HG02610 (cell line): ENCODE measurements at regions not wholly inside any gene's neighbourhood (a gene's known extent, or its start where the extent isn't known, plus 50 kb on each side); places are given as distances from the start of the nearest gene placed in this dataset.

ENCODE experiments used
- ATAC-seq: cut with Tn5 transposase; IDR thresholded peaks from one replicate; pipeline ENCODE4 v1.9.1; 2021; ENCODE audit warnings: mild to moderate bottlenecking, moderate library complexity; ENCODE audit not compliant: unreplicated experiment

DNA sequence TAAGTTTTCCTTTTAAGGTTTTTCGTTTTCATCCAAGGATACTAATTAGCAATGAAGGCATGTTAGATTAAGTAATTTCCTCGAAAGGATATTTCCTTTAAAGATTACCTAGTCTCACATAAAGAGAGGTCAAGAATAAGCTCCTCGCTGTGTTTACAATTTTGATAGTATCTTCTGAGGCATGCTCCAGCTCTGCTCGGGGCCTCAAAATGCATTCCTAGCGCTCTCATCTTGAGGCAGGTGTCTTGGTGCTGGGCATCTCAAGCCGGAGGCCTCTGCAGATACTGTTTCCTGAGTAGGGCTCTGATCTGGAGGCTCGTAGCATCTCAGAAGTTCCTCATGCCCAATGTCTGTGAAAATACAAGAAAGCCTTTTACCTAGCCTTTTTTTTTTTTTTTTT, 128.6 kb upstream of the SNX19 start:
- no peak for ATAC-seq

DNA sequence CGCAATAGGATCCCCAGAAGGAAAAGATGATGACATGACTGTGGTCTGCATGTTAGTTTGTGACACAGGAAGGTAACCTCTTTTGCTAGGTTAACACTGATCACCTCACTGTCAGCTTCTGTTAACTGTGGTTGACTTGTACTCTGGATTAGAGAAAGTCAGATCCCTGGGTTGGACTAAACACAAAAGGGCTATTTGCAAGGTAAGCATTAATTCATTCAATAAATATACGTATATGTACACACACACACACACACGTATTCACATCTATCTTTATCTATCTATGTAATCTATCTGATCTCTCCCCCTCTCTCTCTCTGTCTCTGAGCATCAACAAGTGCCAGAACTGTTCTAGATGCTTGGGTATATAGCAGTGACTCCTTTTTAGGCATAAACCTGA, 136.1 kb upstream of the SNX19 start:
- no peak for ATAC-seq

DNA sequence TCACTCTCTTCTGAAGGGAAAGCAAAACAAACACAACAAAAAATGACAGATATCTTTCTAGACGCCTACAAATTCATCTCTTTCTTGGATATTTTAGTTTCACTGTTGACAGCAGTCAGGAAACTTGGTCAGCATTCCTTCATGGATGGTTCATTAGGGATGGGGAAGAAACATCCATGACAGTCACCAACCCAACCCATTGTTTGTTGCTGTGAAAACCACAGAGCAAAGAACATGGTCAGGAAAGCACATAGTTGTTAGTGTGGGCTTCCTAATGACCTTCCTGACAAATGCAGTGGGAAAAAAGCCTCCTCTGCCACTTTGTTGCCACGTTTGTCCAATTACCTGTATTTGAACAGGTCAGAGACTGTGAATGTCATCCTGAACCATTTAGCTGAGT, 139.8 kb upstream of the SNX19 start:
- no peak for ATAC-seq

DNA sequence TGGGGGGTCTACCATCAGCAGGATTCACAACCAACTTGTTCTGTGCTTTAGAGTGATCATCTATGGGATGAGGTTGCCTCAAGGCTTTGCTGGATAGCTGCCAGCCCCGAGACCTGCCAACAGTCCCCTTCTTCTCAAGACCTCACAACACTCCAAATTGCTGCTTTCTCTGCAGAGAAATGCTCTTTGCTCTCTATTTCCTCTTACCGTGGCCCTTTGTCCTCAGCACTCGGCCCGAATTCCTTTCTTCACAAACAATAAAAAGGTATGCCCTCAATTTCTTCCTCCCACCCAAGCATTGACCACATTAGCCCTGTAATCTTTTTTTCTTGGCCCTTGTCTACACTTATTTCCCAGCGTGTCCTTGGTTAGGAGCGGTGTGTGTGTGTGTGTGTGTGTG, 147.4 kb upstream of the SNX19 start:
- no peak for ATAC-seq

DNA sequence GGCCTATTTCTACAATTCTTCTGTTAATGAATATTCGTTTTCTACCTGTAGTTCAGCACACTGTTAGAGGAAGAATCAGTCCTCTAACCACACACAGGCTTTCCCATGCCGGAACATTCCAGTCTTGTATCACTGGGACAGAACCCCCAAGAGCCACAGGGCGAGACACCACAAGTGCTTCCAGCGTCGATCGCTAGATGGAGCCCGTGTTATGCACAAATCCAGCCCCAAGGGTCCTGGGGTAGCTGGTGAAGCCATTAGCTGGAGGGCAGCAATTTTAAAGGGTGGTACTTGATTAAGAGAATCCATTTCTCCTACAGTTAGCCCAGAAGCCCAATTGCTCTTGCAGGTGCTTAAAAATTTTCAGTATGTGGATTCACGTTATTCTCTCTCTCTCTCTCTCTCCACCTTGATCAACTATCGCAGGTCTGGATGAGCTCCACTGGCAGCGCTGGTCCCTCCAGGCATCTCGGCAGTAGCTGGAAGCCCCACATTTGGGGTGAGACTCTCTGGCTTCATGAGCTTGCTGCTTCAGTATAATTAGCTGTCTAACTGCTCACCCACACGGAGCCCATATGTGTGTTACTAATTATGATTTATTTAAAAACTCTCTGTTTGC, 148.2 kb upstream of the SNX19 start:
- ATAC-seq, result peak; percentile 75

DNA sequence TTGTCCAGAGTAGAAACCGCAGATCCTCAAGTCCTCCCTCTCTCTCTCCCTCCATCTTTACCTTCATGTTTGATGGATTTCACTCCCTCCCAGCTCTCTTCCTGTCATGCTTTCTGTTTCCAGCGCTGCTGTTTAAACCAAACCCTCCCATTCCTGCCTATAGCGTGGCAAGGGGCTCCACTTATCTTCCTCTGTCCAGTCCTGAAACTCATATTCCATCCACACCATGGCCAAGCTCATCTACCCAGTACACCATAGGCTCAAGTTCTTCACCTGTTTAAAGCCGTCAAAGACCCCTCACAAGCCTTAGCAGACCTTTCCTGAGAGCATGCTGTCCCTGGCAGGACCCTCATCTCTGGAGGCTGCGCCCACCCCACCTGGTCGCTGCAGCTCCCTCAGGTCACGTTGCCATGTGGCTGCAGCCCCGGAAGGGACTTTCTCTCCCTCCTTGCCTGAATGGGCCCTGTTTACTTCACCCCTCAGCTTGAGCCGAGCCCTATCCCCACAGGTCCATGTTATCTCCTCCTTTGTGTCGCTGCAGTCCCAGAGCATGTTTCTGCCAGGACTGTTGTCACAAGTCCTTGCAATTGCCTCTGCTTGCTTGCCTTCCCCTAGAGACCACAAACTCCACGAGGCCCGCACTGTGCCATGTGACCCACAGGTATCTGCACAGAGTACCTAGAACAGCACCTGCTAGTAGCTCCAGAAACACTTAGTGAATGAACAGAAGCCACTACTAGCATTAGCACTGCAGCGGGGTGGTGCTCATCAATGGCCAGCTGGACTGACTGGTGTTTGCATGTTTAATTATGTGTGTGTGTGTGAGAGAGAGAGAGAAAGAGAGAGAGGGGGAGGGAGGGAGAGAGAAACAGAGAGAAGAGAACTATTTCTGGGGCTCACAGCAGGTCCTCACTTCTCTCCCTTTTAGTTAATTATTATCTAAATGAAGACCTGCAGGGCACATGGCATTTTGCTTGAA, 149.4 kb upstream of the SNX19 start:
- no peak for ATAC-seq

DNA sequence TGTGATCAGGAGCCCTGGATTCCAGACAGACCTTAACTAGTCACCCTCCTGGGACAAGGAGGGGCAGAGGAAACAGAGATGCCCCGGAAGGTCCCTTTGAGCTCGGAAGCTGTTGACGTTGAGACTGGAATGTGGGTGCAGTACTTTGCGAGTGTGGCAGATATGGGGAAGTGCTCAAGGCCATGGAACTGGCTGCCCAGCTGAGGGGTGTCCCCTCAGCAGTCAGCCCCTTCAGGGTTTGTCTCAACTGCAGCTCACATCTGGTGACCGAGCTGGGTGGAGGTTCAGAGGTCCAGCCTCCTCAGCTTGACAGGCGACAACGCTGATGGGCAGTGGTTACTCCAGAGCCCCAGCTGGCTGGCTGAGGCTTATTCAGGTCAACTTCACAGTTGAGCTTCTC, 150.3 kb upstream of the SNX19 start:
- ATAC-seq, result no peak

DNA sequence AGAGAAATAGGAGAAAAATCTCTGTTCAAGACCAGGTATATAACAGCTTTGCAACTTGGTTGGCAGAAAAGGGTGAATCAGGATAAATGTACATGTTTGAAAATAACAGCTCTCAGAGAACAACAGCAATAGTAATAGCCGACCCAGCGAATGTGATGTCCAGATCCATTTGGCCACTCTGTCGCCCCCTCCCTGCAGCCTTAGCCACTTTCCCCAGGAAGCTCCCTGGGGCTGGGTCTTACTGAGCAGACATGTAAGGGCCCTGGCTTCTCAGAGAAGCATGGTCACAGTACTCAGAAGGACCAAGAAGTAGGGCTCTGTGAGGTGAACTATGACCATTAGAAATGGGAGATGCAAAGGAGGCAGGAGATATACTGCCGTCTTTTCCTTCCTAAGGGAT, 154.1 kb upstream of the SNX19 start:
- ATAC-seq, result no peak

DNA sequence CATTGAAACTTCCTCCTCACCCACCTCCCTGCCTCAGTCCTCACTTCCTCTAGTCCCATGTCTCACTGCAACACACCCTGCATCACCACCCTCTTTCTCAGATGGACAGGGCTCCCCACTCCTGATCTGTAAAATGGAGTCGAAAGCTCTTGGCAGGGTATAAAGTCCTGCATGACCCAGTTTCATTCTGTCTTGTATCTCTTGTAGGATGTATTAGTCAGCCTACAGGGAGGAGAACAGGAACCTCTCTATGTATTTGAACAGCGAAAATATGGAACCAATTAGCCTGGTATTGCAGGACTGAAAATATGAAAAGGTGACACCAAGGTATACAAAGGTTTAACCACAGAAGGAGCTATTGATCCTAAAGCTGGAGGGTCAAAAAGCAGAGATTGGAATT, 156.9 kb upstream of the SNX19 start:
- ATAC-seq, result no peak

DNA sequence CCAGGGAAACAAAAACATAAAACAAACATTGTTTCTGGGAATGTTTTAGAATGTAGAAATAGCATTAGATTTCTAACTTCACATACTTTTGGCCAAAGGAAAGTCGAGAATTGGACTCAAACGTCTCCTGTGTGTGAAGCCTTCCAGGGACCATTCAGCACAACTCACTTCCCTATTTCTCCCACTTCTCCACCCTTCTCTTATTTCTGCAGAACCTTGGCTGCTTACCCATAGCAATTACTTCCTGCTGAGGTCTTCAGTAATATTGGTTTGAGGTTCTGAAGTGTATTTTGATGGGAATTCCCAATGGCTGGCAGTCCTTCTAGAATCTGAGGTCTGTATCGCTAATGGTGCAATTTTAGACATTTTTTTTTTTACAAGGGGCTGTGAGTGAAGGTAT, 158.3 kb upstream of the SNX19 start:
- ATAC-seq, result no peak

DNA sequence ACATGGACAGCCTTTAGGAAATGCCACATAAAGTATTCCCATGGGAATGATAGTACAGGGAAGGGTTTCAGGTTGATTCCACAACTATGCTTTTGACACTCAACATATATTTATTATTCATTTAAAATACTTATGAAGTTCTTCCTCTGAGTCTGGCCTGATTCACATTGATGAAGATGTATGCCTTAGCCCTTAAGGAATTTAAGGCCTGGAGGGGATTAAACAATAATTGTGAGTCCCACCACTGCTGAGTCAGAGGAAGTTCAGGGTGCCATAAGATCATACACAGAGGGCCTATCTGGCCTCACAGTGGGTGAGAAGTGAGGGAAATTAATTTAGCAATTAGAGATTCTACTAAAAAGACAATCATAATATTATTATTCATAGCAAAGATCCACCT, 161.1 kb upstream of the SNX19 start:
- ATAC-seq, result no peak

DNA sequence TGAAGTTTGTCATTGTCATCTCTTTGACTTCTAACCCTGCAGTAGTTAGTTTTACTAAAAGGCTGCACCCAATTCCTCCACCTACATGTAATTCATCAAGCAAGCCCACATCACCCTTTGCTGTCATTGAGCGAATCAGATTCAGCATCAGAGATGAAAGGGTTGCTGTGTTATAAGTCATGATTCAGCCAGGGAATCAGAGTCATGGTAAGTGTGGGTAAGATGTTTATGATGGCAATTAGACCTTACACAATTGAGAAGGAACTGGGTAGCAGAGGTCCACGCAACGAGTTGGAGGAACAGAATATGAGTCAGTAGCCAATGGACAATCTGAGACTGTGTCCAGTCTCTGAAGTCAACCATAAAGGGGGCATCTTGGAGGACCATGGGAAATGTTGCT, 162.8 kb upstream of the SNX19 start:
- no peak for ATAC-seq

DNA sequence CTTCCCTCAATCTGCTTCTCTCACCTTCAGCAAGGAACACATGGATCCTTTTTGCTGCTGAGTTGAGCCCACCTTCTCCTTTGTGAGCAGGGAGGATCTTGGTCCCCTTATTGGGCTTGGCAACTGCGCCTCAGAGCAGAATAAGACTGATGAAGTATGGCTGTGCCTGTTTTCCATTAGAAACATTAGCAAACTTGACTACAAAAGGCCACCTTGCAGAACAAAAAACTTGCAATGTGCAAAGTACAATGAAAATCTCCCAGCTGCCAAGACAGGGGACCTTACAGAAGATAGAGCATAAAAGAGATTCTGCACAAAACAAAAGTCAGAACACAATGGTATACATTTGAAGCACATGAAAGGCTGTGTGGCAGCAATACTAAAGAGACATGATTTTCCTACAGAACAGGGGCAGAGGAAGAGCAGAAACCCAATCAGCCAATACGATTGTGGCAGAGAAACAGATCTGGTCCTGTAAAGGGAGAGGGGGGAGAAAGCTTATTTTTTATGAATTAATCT, 173.5 kb upstream of the SNX19 start:
- ATAC-seq, result no peak

DNA sequence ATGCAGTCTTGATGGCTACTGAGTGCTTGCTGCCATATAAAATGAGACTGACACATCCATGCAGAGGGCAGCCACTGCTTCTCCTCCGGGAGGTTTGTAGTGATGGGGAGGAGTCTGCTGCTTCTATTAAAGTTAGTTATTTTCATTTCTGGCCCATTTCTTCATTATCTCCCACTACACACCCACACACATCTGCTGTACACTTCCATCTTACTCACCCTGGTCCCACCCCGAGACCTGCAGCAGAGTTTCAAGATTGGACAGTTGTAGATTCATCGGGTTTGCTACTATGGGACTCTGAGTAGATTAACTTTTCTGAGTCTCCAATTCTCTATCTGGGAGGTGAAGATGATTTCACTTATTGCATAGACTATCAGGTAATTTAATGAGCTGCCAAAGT, 176.2 kb upstream of the SNX19 start:
- ATAC-seq, result no peak

DNA sequence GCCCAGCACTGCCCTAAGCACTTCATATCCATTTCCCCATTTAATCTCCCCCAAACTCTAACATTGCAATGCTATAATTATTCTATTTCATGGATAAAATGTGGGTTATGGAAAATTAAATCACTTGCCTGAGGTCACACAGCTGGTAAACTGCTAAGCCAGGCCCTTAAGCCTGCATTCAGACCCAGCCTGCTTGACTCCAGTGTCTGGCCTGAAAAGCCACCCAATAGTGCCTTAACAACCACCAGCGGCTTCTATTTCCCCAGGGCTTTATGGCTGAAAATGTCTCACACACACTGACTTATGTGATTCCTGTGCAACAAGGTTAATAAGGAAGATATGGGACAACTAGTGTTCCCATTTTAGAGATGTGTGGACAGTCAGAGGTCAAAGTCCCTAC, 178.5 kb upstream of the SNX19 start:
- no peak for ATAC-seq

DNA sequence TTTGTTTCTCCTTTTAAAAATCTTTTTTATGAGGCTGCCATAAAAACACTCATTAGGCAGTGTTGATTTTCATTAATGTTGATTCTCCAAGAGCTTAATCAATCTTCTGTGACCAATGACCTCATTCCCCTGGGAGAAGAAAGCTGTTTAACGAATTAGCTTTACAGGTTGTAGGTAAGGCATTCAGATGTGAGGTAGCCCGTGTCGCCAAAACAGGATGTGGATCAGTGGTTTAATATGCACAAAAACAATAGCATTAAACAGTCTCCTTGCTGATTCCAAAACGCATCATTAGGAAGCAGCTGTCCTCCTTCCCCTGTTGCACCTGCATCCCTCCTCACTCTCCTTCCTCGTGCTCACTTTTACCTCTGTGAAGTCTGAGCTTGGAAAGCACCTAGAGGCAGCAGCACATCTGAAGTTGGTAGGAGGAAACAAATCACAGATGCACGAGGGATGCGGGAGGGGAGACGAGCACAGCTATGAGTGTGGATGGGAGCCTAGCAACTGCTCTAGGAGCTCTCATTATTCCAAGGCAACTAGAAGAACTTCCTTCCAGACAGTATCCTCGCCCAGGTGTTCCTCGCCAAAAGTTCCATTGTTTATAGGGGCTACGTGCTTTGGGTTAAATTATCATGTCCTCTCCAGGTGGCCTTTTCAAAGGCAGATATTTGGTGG, 179.4 kb upstream of the SNX19 start:
- ATAC-seq, result no peak

DNA sequence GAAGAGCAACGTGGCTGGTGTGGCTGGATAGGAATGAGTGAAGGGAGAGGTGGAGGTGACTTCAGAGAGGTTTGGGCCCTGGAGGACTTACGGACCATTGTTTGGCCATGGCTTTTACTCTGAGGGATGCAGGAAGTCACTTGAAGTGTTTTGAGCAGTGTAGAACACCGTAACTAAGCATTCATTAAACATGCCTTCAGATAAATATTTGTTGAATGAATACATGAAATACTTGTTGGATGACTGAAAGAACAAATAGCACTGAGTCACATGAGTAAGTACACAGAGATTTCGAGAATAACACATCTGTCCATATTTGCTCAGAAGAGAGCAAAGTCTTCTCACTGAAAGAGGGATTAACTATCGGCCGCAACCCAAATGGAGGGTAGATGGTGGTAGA, 182.7 kb upstream of the SNX19 start:
- no peak for ATAC-seq

DNA sequence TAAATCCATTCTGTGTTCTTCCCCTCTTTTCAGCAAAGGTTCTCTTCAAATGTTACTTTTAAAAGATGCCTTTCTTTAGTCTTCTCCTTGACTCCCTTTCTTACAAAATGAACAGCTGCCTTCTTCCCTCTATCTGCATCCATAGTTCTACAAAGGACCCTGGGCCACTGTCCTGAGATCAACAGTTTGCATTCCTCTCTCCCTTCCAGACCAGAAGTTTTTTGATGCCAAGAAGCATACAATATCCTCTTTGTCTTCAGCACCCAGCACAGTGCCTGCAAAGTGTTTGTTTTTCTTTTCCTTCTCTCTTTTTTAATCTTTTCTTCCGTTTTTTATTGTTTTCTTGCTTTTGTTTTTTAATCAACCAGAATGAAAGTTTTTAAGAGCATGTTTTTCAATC, 183.5 kb upstream of the SNX19 start:
- no peak for ATAC-seq

DNA sequence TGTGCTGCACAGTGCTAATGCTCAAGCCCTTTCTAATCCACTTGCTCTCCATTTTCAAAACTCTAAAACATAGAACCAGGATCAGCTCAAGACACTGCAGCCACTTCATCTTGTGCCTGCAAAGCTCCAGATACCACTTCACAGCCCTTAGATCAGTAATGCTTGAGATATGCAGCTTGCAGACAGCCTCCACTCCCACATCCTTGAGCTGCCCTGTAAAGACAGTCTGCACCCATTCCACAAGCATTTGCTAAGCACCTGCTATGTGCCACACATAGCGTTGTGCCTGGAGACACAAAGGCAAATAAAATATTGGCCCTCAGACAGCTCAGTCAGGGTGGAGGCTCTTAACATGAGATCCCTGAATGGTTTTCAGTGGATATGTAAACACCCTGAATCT, 192.5 kb upstream of the SNX19 start:
- ATAC-seq, result no peak

DNA sequence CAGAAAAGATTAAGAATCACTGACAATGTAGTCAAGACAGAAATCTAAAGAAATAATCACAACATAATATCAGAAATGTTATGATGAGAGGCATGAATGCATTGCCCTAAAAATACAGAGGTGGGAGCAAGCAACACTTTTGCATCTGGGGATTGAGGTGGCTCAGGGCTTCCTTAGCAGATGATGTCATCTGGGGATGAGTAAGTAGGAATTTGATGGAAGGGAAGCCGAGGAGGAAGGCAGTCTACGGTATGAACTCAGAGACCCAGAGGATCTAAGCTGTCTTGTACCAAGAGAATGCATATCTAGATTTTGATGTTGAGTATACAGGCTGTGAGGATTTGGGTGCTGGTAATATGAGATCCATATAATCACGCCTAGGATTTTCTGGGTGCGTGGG, 193.0 kb upstream of the SNX19 start:
- no peak for ATAC-seq

DNA sequence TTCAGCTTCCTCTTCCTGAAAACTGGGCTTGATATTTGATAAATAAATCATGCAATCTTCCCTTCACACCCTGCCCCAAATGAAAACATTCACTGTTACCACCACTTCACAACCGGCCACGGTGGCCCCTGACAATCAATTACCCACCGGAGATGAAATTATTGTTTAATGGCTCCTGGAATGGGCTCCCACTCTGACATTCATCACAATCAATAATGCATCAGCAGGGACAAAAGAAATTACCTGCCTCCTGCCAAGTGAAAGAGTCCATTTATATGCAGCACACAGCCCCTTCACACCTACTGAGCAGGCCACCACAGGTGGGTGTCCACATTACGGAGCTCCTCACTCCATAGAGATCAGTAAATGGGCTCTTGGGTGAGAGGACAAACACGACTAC, 193.5 kb upstream of the SNX19 start:
- ATAC-seq, result no peak

DNA sequence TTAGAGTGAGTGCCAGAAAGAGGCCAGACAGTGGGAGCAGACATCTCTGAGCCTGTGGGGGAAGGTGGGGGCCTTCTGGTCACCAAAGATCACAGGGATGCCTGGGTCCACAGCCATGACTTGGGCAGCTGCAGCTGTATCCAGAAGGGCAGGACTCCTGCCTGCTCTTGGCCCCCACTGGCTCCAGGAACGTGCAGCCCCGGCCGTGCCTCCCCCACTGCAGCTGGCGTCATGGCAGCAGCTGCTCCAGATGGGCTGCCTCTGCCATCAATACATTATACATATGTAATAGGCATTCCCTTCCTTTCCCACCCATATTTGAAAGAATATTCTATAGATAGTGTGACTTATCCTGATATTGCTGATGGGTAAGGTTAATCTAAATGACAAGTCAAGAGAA, 195.5 kb upstream of the SNX19 start:
- no peak for ATAC-seq
